Right lobe of liver (tissue), 6 donors: ENCODE measurements at regions not wholly inside any gene's neighbourhood (a gene's known extent, or its start where the extent isn't known, plus 50 kb on each side); places are given as distances from the start of the nearest gene placed in this dataset.

ENCODE experiments used
- ATAC-seq, 4 donors: fragments of 200-7000 bp; cut with Tn5 transposase; one replicate each; pipeline ENCODE4 v1.9.1; 2020; ENCODE audit warnings: mild to moderate bottlenecking in 4 of 4, moderate library complexity in 4 of 4
- DNase-seq, 3 donors: peaks; one replicate each; pipeline ENCODE4 v3.0.0-alpha.2; 2020
- H3K27ac ChIP-seq, 3 donors: fragments of 200-600 bp; one replicate each; pipeline ENCODE4 v1.8.0; 2022
- H3K27me3 ChIP-seq, 2 donors: fragments of 200-600 bp; one replicate each; pipeline ENCODE4 v1.8.0; 2022
- H3K36me3 ChIP-seq, 4 donors: fragments of 200-600 bp; sonication (generic) in 1 of 4; one replicate each; pipeline versions ENCODE4 v1.5.1 to v1.8.0; 2017 to 2022; ENCODE audit warnings: control low read depth in 1 of 4
- H3K4me1 ChIP-seq, 4 donors: fragments of 200-600 bp; sonication (generic) in 1 of 4; one replicate each; pipeline versions ENCODE4 v1.5.1 to v1.8.0; 2017 to 2022; ENCODE audit warnings: control low read depth in 1 of 4
- H3K4me3 ChIP-seq, 3 donors: fragments of 200-600 bp; one replicate each; pipeline ENCODE4 v1.8.0; 2022
- H3K9me3 ChIP-seq, 4 donors: fragments of 200-600 bp; sonication (generic) in 1 of 4; one replicate each; pipeline versions ENCODE4 v1.5.1 to v1.8.0; 2017 to 2022; ENCODE audit warnings: control low read depth in 1 of 4
- POLR2A ChIP-seq: fragments of 450-650 bp; IDR thresholded peaks from one replicate; pipeline ENCODE4 v1.6.1; 2017; ENCODE audit warnings: antibody characterized with exemption, mild to moderate bottlenecking
- WGBS: methylation state at CpG from one replicate; pipeline ENCODE4 v1.1.6; 2018; ENCODE audit warnings: low coverage, low lambda C conversion rate; ENCODE audit not compliant: insufficient coverage; ENCODE audit errors: missing lambda C conversion rate; 5-methylcytosine and 5-hydroxymethylcytosine counted together
- intact Hi-C, 2 donors: fragments of 100-400 bp; cut with DNase I; formaldehyde crosslinking; loops; one replicate each; pipeline versions ENCODE4 v1.11.2 to v1.14.1; 2022
- TF ChIP-seq, protein P1 (sequence below), 4 donors: fragments of 200-600 bp in 3 of 4; fragments of 450-650 bp in 1 of 4; IDR thresholded peaks; one replicate each; pipeline versions ENCODE4 v1.5.1 to v1.8.0; 2016 to 2022; ENCODE audit warnings: antibody characterized with exemption in 4 of 4, mild to moderate bottlenecking in 2 of 4
- donor health status: DM: no; HTN: yes; CAD: no.
- donor health status: DM: no; HTN: no; CAD: no.
- donor health status: DM: no; HTN: no; CAD: no.
- donor health status: DM: no; HTN: yes; CAD: no.
- donor health status: DM: no; HTN: yes; CAD: no.

DNA sequence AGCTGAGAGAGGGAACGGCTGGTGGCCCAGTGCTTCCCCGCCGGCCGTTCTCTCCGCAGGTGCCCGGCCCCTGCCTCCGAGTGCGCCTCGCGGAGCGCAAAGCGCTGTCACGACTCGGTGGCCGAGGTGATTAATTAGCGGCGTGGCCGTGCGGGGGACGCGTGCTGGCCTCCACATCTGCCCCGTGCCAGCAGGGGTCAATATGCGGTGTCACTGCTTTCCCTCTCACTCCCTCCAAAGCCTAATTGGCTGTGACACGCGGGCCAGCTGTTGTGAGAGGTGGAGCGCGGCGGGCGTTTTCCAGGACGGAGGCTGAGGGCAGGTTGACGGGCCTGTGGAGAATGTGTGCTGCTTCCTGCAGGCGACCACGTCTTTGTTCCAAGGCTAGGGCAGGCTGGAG lies 239.0 kb downstream of the LMX1A start:
- WGBS, result 5% methylated on average over 10 of the region's 33 CpGs
- DNase-seq, result no peak
- no peak overlapping the region for H3K4me3 ChIP-seq
- no peaks in the 10 kb centered on the region for H3K9me3 ChIP-seq
- no peaks in the 10 kb centered on the region for H3K36me3 ChIP-seq
- no peak for ATAC-seq
- TF ChIP-seq, protein P1, sequence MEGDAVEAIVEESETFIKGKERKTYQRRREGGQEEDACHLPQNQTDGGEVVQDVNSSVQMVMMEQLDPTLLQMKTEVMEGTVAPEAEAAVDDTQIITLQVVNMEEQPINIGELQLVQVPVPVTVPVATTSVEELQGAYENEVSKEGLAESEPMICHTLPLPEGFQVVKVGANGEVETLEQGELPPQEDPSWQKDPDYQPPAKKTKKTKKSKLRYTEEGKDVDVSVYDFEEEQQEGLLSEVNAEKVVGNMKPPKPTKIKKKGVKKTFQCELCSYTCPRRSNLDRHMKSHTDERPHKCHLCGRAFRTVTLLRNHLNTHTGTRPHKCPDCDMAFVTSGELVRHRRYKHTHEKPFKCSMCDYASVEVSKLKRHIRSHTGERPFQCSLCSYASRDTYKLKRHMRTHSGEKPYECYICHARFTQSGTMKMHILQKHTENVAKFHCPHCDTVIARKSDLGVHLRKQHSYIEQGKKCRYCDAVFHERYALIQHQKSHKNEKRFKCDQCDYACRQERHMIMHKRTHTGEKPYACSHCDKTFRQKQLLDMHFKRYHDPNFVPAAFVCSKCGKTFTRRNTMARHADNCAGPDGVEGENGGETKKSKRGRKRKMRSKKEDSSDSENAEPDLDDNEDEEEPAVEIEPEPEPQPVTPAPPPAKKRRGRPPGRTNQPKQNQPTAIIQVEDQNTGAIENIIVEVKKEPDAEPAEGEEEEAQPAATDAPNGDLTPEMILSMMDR (IDR thresholded peaks at IDR 0.05), result no peak
- TF ChIP-seq POLR2A, result no peak
- H3K4me1 ChIP-seq, result no peaks in the 10 kb centered on the region
- intact Hi-C loops, result no loop called here
- peaks cover 0 to 3% of the 10 kb centered on the region in 2 donors for H3K27me3 ChIP-seq
- H3K27ac ChIP-seq, result no peak overlapping the region

DNA sequence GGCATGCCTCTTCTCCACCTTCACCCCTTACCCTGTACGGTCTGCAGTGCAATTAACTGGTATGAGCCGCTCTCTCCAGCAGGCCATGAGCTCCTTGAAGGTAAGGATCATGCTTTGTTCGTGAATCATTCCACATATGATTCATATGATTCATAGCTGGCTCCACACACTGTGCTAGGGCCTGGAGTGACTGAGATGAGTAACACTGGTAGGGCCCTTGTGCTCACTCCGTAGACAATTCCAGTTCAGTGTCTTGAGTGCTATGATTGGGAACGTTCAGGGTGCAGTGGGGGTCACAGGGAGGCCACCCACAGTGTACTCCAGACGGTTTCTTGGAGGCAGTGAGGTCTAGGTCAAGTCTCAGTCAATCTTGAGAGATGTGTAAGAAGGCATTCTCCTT lies 239.8 kb downstream of the LMX1A start:
- TF ChIP-seq POLR2A, result no peak
- TF ChIP-seq, protein P1 (IDR thresholded peaks at IDR 0.05), result no peak
- Histone ChIP-seq H3K4me3 (no peak overlapping the region), H3K27me3 (peaks cover 0 to 3% of the 10 kb centered on the region in 2 donors), H3K9me3 (no peaks in the 10 kb centered on the region), H3K4me1 (no peaks in the 10 kb centered on the region), H3K36me3 (no peaks in the 10 kb centered on the region), H3K27ac (no peak overlapping the region)
- ATAC-seq (no peak), DNase-seq (no peak)
- 73% methylated on average over 5 of the region's 6 CpGs for WGBS
- intact Hi-C loops, result no loop called here

DNA sequence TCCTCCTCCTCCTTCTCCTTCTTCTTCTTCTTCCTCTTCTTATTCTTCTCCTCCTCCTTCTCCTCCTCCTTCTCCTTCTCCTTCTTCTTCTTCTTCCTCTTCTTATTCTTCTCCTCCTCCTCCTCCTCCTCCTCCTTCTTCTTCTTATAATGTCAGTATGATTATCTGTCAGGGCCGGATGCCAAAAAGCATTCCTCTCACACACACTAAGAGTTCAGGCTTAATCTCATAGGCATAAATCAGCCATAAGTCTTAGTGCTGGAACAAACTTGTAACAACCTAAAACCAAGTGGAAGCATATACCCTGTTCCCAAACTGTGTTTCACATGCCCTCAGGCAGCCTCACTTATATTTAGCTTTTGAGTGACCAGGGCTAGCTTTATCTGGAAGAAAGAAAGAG lies 240.3 kb downstream of the LMX1A start:
- 24% methylated on average over 1 of the region's 1 CpG for WGBS
- TF ChIP-seq, protein P1 (IDR thresholded peaks at IDR 0.05), result no peak
- TF ChIP-seq POLR2A, result no peak
- Histone ChIP-seq H3K36me3 (no peaks in the 10 kb centered on the region), H3K9me3 (no peaks in the 10 kb centered on the region), H3K27me3 (peaks cover 0 to 3% of the 10 kb centered on the region in 2 donors), H3K4me1 (no peaks in the 10 kb centered on the region), H3K4me3 (no peak overlapping the region), H3K27ac (no peak overlapping the region)
- intact Hi-C loops, result no loop called here
- DNase-seq (no peak), ATAC-seq (no peak)

DNA sequence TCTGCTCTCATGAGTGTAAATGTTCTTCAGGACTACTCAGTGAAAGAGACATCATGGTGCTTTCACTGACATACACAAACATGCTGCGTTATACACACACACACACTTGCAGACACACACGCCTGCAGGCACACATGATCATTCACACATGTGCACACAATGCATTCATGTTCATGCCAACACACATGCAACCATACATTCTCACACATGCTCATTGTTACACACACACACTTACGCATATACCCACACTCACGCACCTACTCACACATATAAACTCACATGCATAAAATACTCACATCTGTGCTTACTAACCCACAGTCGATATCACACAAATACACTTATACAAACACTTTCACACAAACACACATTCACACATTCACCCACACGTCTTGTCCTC lies 241.6 kb downstream of the LMX1A start:
- intact Hi-C loops, result no loop called here
- Histone ChIP-seq H3K27ac (no peak overlapping the region), H3K4me3 (no peak overlapping the region), H3K36me3 (no peaks in the 10 kb centered on the region), H3K27me3 (peaks cover 0 to 3% of the 10 kb centered on the region in 2 donors), H3K9me3 (no peaks in the 10 kb centered on the region), H3K4me1 (no peaks in the 10 kb centered on the region)
- WGBS, result 46% methylated on average over 6 of the region's 6 CpGs
- DNase-seq (no peak), ATAC-seq (no peak)
- TF ChIP-seq, protein P1 (IDR thresholded peaks at IDR 0.05), result no peak
- TF ChIP-seq POLR2A, result no peak
